GM21825 (cell line): ENCODE measurements at regions not wholly inside any gene's neighbourhood (a gene's known extent, or its start where the extent isn't known, plus 50 kb on each side); places are given as distances from the start of the nearest gene placed in this dataset.

Experiments used
- ATAC-seq: cut with Tn5 transposase; IDR thresholded peaks from one replicate; pipeline ENCODE4 v1.9.1; 2021; ENCODE audit warnings: mild to moderate bottlenecking, moderate library complexity; ENCODE audit not compliant: unreplicated experiment

DNA sequence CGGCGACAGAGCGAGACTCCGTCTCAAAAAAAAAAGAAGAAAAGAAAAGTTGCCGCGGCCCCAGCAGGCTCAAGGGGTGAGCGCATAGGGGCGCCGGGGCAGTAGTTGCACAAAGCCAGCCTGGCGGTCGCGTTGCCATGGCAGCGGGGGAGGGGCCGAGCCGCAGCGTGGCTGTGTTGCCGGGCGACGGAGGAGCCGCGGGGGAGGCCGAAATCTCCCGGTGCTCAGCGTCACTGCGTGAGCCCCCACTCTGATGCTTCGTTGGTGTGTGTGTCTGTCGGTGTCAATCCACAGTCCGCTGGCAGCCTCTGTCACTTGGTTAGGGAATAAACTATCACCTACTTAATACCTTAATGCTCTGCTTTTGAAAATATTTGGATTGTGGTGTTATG is 82.9 kb upstream of the C1QTNF9B start:
- ATAC-seq, result peak; percentile 94

DNA sequence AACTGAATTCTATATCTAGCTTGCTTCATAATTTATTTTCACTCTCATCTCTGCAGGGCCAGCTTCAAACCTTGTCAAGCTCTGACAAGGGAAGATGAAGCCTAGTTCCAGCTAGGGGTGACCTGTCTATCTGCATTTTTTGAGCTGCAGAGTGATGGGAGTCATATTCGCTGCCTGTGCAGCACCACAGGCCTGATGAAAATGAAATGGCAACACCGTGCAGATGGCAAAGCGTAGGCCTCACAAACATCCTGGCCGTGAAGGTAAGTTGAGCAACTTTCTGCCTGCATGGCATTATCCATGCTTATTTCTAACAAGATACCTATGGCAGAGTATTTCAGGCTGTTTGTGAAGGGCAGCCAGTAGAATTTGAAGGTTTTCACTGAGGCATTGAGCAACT is 86.4 kb upstream of the C1QTNF9B start:
- ATAC-seq, result no peak

DNA sequence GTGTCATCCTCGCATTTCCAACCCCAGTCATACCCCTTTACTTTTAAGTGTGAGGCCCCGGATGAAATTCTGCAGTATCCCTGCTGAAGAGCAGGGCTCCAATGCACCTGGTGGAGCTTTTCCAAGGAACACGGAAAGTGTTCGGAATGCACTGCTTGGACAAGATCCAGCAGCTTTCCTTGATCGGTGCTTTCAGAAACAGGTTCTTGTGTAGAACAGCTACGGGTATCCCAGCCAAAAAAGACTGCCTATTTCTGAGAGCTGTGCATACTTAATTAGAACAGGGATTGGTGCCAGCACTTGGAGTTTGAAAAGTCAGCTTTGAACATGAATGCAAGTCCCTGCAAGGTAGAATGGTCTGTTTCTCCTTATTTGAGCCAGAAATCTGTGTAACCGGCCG is 87.2 kb upstream of the C1QTNF9B start:
- no peak for ATAC-seq

DNA sequence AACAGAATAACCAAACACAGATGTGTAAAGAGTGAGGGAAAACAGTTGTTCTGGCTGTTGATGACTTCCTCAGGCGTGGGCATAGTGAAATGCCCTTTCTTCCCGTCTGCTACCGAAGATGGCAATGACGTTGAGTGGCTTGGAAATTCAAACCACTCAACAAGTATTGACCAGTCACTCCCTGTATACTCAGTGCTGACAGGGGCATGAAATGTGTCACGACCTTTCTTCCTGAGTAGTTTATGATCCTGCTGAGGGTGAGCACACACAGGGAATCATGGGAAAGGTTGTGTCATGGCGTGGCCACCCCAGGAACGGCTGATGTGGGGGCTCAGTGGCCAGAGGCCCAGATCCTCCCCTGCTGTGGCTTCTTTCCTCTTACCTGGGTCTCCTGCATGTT is 87.8 kb upstream of the C1QTNF9B start:
- no peak for ATAC-seq

DNA sequence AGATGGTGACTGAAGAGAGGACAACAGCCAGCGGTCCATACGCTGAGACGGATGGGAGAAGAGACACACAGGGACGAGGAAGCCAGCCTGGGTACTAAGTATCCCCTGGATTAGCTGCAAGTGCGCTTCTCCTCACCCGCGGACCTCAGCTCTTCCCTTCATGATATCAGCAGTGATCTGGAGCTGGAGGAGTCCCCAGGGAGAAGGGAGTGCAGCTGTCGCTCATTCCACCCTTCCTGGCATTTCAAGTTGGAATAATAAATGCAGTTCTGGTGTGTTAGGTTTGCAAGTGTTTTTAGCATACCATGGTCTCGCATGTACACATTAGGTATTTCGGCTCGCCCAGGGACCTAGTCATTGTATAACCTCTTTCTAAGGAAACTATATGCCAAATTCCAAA is 88.5 kb upstream of the C1QTNF9B start:
- ATAC-seq, result no peak

DNA sequence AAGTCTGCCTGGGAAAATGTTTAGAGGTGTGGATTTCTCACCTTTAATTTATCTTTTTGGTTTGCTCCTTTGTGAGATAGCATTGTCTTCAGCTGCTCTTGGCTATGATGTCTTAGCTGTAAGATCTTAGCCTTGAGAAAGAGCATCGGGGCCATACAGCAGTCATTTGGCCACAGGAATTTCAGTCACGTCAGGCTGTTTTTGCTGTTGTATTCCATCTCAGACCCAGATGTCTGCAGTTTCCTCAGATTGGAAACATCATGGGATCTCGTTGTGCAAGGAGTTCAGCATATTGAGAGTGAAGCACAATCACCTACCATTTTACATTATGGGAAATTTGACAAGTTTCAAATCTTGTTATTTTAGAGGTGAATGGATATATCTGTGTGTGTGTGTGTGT is 89.3 kb upstream of the C1QTNF9B start:
- no peak for ATAC-seq

DNA sequence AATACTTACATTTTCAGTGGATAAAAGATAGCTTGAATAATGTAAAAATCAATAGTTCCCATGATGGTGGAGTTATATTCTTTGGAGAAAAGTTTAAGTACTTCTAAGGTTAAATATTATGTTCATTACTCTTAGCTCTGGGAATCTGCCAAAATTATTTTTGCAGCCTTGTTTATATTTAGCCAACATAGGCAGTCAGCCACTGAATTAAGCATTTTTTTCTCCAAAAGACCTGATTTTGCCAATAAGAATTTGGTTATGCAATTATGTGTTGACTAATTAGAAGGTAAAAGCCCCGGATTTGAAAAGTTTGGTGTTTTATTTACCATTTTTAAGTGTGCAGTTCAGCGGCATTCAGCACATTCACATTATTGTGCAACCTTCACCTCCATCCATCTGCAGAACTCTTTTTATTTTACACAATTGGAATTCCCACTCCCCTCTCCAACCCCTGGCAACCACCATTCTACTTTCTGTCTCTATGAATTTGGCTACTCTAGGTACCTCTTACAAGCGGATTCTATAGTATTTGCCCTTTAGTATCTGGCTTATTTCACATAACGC is 90.1 kb upstream of the C1QTNF9B start:
- ATAC-seq, result no peak

DNA sequence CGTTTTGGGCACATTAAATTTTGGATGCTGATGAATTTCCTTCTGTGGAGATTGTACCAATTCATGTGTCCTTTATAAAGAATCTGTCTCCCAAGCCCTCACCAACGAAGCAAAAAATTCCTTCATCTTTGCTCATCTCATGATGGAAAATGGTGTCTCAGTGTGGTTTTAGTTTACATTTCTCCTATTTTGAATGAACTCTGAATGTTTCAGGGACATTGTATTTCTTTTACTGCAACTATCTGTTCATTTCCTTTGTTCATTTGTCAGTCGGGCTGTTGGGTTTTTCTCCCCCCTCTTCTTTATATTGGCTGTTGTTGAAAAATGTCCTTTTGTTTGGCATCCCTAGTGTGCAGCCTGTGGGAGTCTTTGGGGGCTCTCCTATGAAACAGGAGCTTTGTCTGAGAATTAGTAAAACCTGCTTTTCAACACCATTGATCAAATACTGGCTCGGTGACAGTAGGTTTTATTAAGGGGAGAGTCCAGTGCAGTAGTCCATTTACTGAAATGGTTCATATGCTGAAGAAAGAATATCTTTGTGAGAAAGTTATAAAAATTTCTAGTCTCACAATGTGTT is 91.3 kb upstream of the C1QTNF9B start:
- ATAC-seq, result no peak

DNA sequence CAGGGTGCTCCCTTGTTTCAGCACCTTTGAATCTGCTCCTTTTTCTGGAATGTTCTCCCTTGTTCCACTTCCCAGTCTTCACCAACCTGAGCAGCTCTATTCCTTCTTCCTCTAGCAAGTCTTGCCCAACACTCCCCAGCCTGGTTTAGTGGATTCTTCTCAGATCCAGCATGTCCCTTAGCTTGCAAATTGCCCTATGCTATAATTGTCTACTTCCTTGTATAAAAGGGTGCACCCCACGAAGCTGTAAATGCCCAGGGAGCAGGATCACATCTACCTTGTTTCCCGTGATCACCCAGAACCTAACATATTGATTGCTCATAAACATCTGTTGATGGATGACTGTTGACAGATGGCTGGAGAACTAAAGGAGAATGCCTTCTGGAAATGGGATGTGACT is 93.2 kb upstream of the C1QTNF9B start:
- no peak for ATAC-seq

DNA sequence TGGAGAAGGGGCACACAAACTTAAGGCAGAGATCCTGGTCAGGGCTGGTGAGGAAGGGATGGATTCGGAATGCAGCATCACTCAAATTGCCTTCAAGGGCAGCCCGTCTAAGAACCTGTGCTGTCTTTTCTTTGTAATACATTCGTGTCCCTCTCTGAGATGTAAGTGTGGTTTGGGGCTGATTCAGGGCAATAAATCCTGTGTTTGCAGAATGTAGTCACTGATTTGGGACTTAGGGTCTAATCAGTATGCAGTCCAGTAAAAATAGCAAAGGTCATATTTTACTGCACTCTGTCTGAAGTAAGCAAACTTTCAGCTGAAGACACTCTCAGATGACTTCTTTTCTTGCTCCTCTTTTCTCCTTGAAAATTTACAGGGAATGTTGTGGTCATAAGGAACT is 93.8 kb upstream of the C1QTNF9B start:
- no peak for ATAC-seq

DNA sequence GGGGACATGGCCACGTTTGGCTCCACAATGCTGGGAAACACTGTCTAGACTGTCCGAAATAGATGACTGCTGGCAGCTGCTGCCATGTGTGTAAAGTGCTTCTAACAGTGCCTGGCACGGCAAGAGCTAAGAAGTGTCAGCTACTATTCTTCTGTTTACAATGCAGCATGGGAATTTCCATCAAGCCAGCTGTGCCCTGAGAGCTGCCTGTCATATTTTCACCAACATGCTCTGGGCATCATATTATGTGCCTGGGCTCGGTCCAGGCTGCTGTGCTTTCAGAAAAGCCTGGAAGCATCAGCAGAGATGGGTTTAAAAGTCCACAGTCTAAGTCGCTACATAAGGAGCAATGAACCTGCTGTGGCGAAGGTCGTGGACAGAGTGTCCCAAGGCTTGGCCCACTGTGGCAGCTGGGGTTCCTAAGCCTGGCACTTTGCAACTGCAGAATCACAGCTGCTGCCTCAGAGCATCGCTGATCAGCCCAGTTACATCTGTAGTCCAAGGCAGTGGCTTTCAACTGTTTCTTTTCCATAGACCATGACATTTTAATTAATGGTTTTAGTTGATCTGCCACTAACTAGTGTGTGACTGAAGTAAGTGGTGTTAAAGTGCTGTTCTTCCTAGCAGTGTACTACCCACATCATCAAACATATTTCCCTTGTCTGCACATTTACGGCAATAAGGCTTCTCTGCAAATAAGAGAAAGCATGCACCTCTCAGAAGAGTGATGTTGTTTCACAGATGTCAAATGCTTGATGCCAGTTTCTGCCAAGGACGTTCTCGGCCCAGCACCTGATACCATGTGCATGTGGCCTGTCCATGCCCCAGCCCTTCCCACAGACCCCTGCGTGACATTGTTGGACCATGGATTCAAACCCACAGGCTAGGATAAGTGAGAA is 95.7 kb upstream of the C1QTNF9B start:
- ATAC-seq, result no peak

DNA sequence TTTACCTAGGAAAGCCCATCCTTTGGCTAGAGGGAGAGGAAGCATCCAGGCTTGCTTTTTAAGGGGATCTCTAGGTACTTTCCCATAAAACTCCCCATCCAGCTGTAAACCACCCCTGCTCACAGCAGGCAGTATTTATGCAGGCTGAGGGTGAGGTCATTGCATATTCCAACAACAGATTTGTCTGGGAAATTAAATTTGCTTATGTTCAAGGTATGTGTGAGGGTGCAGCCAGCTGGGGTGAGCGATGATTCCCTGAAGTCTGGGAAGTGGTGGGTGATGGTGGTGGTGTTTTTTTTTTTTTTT is 96.3 kb upstream of the C1QTNF9B start:
- ATAC-seq, result no peak

DNA sequence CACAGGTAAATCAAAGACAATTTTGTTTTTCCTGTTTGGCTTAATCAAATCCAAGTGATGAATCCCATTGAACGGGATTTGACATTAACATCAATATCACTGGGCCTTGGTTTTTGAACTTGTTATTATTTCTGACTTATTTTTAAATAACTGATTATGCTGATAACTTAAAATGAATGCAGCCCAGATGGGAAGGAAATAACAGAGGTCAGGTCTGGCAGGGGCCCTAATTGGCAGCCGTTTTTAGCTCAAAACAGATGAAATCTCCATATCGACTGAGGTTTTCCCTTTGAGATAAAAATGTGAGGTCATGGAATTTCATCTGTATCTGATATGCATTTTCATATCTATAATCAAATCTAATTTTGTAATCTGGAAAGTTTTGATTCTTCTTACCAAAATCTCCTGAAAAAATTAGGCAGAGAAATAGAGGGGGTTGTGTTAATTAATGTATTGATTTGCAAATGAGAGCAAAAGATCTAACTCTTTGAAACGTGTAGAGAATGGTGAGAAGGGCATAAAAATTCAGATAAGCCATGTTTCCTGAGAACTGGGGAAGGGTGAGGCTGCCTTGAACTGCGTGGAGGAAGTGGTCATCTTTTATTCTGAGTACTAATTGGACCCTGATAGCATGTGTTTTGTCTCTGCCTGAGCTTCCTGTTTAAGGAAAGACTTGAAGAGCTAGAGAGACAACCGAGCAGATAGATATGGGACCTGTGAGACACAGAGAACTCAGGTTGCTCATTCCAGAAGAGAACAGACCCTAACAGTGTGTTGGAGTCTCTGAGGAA is 98.2 kb upstream of the C1QTNF9B start:
- no peak for ATAC-seq

DNA sequence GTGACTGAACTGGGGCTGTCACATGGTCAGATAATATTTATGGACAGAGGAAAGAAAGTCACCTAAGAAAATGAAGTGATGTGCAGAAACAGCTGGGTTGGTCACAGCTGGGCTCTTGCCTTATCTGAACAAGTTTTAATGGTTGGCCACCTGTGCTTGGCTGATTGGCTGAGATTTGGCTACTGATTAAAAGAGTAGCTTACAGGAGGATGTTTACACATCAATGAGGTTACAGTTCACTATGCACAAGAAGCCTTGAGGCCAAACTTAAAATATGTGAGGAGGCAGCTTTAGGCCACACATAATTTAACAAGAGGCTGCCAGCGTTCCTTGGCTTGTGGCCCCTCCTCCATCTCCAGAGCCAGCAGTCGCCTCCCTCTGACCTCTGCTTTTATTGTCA is 99.2 kb upstream of the C1QTNF9B start:
- ATAC-seq, result no peak

DNA sequence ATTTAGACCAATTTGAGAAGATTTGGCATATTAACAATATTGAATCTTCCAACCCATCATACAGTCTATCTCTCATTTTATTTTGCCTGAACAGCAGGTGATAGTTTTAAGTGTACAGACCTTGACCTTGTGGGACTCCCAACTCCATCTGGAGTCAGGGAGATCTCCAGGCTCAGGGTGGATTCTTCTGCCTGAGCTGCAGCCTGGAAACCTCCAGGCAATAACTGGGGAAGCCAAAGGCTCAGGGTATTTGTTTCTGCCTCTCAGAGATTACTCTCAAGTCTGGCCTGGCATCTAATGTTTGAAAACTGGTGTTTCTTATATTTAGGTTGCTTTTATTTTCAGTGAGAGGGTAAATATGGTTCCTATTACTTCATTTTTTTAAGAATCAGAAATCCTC is 102.1 kb upstream of the C1QTNF9B start:
- ATAC-seq, result no peak

DNA sequence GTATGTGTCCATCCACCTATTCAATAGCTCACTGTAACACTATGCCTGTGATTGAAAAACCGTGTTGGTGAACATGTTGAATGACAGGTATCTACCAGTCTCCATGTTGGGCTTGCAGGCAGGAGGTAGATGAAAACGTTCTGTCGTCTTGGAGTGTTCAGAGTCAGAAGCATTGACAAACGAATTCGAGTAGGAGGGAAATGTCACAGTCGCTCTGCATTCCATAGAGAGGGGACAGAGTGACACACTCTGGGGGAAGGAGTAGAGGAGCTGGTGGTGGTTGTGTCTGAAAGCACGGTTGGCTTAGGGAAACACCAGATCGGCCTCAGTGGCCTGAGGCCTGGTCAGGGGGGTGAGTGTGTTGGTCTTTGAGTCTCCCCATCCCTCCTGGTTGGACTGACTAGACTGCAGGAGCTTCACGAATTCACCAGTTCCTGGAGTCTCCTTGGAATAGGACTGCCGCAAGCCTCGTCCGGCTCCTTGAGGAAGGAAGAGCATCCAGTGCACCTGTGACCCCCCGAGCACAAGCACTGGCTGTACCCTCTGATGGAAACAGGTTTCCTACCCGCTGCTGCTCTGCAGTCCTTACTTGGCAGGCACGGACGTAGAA is 105.0 kb upstream of the C1QTNF9B start:
- no peak for ATAC-seq

DNA sequence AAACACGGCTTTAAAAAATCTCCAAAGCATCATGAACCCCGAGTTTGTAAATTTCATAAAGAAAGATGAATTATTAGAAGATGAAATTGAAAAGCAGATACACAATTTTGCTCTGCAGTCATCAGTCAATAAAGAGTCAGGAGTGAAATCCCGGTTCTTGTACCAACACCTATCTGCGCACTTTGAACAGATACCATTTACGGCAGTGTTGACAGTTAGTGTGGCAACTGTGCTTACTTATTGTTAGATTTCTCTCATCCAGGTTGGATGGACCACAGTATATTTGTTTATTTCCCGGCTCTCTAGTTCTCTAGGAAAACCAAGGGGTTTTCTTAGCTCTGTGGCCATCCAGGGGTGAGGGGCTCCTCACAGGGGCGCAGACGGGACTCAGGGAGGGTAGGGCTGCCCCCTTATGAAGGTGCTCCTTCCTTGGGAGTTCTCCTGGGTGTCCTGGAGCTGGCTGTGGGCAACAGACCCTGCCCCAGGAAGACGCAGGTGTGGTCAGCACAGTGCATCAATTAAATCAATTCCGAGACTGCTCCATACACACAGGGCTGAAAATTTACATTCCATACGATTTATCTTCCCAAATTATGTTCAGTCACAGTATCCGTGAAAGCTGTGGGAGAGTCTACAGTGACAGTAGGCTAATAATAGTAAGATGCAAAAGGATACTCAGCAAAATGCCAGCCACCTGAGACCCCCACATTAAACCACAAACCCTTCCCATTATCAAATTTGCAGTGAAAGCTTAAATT is 107.0 kb upstream of the C1QTNF9B start:
- no peak for ATAC-seq

DNA sequence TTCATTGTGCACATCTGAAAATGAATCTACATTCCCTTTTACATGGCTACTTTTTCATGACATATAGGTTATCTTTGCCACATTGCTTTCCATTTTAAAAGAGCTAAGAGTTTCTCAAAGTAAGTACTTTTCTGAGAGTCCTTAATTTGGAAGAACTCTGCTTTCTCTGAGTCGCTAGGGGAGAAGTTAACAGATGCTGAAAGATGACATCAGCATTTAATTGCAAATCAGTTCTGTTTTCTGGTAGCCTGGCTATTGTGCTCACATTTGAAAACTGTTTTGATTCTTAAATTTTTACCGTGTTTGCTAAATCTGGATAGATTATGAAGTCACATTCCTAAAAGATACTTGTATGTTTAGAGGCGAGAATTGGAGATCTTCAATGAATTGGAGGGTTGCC is 107.7 kb upstream of the C1QTNF9B start:
- no peak for ATAC-seq

DNA sequence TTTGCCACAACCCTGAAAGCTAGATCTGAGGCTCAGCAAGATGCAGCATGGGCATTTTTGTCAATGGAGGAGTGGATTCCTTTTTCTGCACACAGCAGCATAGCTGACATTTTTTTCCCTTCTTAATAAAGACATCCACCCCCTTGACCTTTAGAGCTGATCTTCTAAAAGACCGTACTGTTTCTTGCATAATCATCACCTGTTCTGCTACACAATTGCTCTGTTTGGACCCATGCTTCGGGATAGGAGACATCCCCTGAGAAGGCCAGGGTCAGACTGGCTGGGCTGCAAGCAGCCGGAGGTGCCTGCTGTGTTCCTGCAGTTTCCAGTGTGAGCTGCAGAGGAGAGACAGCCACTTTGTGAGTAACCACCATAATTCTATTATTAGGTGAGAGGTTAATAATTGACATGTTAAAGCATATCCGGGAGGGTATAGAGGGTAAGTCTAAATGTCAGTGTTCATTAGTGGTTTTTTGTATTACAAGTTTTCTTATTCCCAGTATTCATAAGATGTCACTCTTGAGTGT is 108.5 kb upstream of the C1QTNF9B start:
- ATAC-seq, result peak; percentile 66

DNA sequence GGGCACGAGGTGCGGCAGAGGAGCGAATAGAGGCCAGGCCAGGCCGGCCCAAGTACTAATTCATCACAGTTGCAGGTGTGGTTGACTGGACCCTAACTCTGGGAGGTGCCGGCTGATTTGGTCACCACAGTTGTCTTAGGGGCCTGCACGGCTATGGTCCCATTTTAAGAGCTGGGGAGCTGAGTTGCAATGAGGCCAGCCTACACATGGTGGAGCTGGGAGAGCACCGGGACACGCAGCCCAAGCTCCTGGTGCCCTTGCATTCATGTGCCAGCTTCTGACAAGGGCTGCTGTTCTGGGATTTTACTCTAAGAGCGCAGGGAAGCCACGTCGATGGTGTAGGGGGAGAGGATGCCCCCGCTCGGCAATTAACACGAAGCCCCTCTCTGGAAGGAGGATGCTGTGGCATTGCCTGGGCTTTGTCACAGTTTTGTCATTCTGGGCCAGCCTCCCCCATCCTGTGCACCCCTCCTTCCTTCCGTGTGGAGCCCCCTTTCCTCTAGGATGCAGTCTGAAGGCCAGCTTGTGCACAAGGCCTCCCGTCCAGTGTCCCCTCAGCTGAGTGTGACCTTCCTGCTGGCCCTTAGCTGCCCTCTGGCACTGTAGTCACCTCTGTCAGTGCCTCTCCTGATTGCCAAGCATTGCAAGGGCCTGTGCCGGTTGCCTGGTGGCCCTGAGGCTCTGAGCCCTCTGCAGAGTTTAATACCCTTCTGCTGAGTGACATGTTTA is 109.4 kb upstream of the C1QTNF9B start:
- no peak for ATAC-seq
